Vagina (tissue), 2 donors: ENCODE measurements at regions not wholly inside any gene's neighbourhood (a gene's known extent, or its start where the extent isn't known, plus 50 kb on each side); places are given as distances from the start of the nearest gene placed in this dataset.

Experiments
- POLR2A ChIP-seq, 2 donors: fragments of 450-650 bp; IDR thresholded peaks; one replicate each; pipeline ENCODE4 v1.6.1; 2017; ENCODE audit warnings: antibody characterized with exemption in 2 of 2, mild to moderate bottlenecking in 2 of 2, moderate library complexity in 2 of 2
- POLR2AphosphoS5 ChIP-seq, 2 donors: sonication (generic); formaldehyde crosslinking; IDR thresholded peaks; one replicate each; pipeline ENCODE4 v1.9.0; 2017; ENCODE audit warnings: antibody characterized with exemption in 2 of 2, mild to moderate bottlenecking in 2 of 2, low read depth in 1 of 2; ENCODE audit not compliant: insufficient read depth in 1 of 2

DNA sequence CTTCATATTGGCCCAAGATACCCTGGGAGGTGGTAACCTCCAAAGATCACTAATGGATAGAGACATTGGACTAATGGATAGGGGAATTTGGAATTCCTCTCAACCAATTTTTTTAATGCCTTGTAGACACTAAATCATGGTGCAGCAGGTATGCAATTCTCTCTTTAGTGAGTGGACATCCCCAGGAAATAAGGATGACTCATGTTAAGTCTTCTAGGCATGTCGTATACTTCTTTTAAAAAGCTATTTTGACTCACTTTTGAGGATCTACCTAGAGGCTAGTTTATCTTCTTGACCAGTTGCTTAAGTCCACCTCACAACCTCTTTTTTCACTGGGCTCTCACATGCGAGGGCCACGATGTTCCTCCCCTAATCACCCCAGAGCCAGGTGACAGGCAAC is 211.6 kb upstream of the CDH12 start:
- TF ChIP-seq POLR2AphosphoS5 (IDR thresholded peaks at IDR 0.05; ENCODE audit: insufficient read depth in 1 of 2, low read depth in 1 of 2) (no peak), POLR2A (IDR thresholded peaks at IDR 0.05) (no peak)
